Upper lobe of left lung (tissue), 4 donors: ENCODE measurements at regions not wholly inside any gene's neighbourhood (a gene's known extent, or its start where the extent isn't known, plus 50 kb on each side); places are given as distances from the start of the nearest gene placed in this dataset.

ENCODE experiments used
- EP300 ChIP-seq, 4 donors: sonication (generic); formaldehyde crosslinking; IDR thresholded peaks; one replicate each; pipeline ENCODE4 v1.5.1; 2017; ENCODE audit warnings: antibody characterized with exemption in 4 of 4, control low read depth in 2 of 4
- POLR2A ChIP-seq, 4 donors: fragments of 450-650 bp; IDR thresholded peaks; one replicate each; pipeline ENCODE4 v1.5.1; 2016 to 2017; ENCODE audit warnings: antibody characterized with exemption in 4 of 4, mild to moderate bottlenecking in 2 of 4
- POLR2AphosphoS5 ChIP-seq, 2 donors: sonication (generic); formaldehyde crosslinking; IDR thresholded peaks; one replicate each; pipeline ENCODE4 v1.5.1; 2017; ENCODE audit warnings: antibody characterized with exemption in 2 of 2
- TF ChIP-seq, protein P1 (sequence below), 6 experiments: fragments of 450-650 bp in 4 of 6; fragments of 200-600 bp in 2 of 6; sonication (generic) in 2 of 6; IDR thresholded peaks; one replicate each; pipeline ENCODE4 v1.5.1; 2016 to 2019; ENCODE audit warnings: antibody characterized with exemption in 6 of 6

DNA sequence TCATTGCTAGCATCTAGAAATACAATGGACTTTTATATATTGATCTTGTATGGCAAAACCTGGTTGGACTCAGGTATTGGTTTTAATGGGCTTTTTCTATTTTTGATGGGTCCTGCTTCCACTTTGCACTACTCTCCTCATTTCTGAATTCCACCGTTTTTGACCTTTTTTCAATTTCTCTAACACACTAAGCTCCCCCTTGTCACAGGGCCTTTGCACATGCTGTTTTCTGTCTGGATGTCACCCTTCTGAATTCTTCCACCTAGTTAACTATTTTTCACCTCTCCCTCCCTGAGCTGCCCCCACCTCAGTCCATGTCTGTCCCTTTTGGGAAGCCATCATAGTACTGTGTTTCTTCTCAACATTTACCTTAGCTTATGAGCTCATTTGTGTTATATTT is 112.7 kb upstream of the FRMD6 start:
- no peak for TF ChIP-seq POLR2AphosphoS5 (IDR thresholded peaks at IDR 0.05)
- TF ChIP-seq, protein P1, sequence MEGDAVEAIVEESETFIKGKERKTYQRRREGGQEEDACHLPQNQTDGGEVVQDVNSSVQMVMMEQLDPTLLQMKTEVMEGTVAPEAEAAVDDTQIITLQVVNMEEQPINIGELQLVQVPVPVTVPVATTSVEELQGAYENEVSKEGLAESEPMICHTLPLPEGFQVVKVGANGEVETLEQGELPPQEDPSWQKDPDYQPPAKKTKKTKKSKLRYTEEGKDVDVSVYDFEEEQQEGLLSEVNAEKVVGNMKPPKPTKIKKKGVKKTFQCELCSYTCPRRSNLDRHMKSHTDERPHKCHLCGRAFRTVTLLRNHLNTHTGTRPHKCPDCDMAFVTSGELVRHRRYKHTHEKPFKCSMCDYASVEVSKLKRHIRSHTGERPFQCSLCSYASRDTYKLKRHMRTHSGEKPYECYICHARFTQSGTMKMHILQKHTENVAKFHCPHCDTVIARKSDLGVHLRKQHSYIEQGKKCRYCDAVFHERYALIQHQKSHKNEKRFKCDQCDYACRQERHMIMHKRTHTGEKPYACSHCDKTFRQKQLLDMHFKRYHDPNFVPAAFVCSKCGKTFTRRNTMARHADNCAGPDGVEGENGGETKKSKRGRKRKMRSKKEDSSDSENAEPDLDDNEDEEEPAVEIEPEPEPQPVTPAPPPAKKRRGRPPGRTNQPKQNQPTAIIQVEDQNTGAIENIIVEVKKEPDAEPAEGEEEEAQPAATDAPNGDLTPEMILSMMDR (IDR thresholded peaks at IDR 0.05) = no peak
- no peak for TF ChIP-seq POLR2A (IDR thresholded peaks at IDR 0.05)
- no peak for TF ChIP-seq EP300 (IDR thresholded peaks at IDR 0.05)
